ENCODE measurements at regions not wholly inside any gene's neighbourhood (a gene's known extent, or its start where the extent isn't known, plus 50 kb on each side); places are given as distances from the start of the nearest gene placed in this dataset.

GRCh38 chrX:150155436-150156035 is 207.6 kb upstream of the MAMLD1 start:
- no peak for TF ChIP-seq CTCF (IDR thresholded peaks at IDR 0.05)
- TF ChIP-seq REST (IDR thresholded peaks at IDR 0.05; ENCODE audit: insufficient read depth in 1 of 2, low read depth in 2 of 2, low read length in 1 of 2) = no peak

All from Panc1 (cell line).